ENCODE measurements at regions not wholly inside any gene's neighbourhood (a gene's known extent, or its start where the extent isn't known, plus 50 kb on each side); places are given as distances from the start of the nearest gene placed in this dataset.
"Not testable (repeated sequence)": the region's sequence is repeated elsewhere in the genome, so short reads cannot be mapped to it uniquely, and the experiment has no call there.

DNA sequence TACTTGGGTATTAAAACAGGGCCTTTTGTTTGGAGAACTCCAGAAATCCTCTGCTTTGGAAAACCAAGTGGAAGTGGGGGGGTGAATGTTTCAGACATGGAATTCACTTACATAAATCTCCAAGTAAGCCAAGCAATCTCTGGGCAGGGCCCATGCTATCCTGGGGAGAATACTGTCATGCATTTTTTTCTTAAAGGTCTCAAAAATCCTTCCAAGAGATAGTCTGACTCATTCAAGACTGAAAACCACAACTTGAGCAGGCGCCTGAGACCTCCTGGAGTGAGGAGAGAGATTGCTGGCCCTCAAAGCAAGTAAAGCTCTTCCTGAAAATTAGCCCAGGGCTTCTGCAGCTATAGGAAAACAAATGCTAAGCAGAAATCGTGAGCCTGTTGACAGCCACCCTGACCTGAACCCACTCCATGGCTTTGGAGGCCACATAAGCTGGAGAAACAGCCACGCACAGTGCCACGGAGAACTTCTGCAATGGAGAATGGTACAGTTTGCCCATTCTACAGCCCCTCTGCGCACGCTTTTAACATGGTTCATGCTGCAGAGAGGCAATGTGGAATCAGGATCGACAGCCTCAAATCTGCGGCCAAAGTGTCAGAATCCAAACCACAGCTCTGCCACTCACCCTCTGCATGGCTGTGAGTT, 203.1 kb upstream of the AUTS2 start:
- DNase-seq = no peak

DNA sequence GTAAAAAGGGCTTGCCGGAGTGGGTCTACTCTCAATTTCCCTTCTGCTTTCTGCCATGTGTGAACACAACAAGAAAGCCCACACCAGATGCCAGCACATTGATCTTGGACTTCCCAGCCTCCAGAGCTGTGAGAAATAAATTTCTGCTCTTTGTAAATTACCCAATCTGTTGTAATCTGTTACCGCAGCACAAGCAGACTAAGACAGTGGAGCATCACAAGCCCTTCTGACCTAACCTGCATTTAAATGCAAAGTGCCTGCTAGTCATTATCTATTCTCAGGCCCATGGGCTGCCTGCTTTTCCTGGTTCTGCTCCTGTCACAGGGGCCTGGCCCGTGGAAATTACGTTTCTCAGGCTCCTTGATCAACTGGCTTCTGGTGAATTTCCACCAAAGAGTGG, 199.3 kb upstream of the AUTS2 start:
- DNase-seq = no peak

- DNase-seq = no peak
Measured at GRCh38 chr7:69399401-69399800, 198.9 kb upstream of the AUTS2 start.

DNA sequence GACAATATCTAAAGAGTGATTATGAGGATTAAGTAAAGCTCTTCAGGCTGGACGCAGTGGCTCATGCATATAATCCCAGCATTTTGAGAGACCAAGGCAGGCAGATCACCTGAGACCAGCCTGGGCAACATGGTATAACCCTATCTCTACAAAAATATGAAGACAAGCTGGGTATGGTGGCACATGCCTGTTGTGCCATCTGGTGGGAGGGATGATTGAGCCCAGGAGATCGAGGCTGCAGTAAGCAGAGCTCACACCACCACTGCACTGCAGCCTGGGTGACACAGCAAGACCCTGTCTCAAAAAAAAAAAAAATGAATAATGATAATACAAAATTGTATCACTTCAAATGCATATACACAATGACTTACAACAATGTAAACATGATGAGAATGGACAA, 195.6 kb upstream of the AUTS2 start:
- DNase-seq = no peak

GRCh38 chr7:69403169-69403568, 195.1 kb upstream of the AUTS2 start:
- DNase-seq = no peak

- DNase-seq = no peak
Measured at GRCh38 chr7:69411018-69411417, 187.3 kb upstream of the AUTS2 start.

GRCh38 chr7:69411466-69411865, 186.8 kb upstream of the AUTS2 start:
- DNase-seq = no peak

DNA sequence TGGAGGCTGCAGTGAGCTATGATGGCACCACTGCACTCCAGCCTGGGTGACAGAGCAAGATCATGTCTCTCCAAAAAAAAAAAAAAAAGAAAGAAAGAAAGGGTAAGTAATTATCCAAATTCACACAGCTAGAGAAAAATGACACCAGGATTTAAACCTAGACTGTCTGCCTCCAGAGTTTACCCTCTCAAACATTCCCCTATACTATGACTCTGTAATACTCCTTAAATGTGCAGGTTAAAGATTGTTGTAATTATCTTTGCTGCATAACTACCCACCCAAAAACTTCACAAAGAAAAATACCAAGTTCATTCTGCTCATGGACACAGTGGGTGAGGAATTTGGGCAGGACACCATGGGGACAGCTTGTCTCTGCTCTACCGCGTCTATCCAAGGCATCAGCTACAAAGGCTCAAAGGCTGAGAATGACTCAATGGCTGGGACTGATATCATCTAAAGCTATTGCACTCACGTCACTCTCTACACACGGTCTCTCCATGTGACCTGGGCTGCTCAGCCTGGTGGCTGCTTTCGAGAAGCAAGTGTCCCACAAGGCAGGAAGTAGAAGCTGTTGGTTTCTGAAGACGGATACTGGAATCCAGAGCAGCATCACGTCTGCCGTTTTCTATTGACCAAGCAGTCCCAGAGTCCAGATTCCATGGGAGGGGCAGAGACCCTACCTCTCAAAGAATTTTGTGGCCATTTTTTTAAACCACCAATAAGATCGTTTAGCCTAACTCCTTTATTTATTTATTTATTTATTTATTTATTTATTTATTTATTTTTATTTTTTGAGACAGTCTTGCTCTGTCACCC, 185.7 kb upstream of the AUTS2 start:
- DNase-seq = no peak

DNA sequence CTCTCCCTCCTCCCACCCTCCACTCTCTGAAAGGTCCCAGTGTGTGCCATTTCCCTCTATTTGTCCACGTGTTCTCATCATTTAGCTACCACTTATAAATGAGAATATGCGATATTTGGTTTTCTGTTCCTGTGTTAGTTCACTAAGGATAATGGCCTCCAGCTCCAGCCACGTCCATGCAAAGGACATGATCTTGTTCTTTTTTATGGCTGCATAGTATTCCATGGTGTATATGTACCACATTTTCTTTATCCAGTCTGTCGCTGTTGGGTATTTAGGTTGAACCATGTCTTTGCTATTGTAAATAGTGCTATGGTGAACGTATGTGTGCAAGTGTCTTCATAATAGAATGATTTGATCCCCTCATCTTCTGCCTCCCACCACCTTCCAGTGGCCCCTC, 183.7 kb upstream of the AUTS2 start:
- no peak for DNase-seq

DNA sequence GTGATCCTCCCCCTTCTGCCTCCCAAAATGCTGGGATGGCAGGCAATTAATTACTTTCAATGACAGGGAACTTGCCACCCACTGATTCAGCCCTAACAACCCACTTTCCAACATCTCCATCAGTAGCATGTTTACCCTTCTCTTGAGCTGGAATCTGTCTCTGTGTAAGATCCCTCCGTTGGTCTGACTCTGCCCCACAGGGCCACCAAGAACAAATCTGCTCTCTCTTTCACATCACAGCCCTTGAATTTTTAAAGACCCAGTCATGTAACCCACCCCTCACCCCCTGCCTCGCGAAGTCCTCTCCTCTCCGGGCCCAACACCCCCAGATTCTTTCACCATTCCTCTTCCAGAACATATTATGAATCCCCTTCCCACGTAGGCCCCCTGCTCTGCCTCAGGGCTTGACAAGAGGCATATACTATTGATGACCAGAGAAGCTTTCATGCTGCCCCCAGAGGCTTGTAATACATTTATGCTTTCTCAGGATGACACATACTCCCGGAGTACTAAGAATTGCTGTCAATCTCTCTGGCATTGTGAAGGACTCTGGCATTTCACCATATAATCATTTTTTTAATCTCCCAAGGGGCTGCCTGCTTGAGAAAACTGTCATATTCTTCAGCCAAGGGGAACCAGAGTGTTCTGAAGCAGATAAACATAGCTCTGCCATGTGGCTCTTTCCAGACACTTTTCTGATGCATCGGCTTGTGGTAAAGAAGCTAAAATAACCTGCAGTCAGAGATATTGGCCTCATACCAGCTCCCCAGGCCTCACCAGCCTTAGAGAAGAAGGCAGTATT, 179.2 kb upstream of the AUTS2 start:
- DNase-seq = no peak

DNA sequence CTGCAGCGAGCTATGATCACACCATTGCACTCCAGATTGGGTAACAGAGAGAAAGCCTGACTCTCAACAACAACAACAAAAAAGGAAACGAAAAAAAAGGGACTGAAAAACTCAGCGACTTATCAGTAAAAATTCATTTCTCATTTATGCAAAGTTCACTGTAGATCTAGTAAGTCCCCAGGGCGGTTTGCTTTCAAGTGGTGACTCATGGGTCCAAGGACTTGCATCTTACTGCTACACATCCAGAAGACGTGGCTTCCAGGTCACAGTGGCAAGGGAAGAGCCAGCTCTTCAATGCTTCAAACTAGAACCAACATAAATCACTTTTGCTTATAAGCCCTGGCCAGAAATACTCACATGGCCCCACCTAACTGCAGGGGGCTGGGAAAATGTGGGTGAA, 178.3 kb upstream of the AUTS2 start:
- no peak for DNase-seq

DNA sequence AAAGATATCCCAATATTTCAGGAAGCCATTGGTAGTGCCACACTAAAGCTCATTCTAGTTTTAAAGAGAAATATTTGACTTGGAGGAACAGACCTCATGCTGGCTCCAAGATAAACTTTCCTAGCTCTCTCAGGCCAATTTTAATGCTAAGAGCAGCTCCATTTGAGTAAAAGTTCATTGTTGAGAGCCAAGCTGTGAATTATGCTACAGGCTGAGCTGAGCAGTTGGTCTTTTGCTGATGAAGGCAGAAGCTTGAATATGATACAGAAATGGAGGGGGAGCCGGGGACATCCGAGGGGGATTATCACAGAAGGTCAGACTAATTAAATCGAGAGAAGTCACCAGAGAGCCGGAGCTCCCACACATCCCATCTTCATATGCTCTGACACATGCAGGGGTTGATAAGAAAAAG, 175.7 kb upstream of the AUTS2 start:
- no peak for DNase-seq

GRCh38 chr7:69426705-69427104, 171.6 kb upstream of the AUTS2 start:
- no peak for DNase-seq

DNA sequence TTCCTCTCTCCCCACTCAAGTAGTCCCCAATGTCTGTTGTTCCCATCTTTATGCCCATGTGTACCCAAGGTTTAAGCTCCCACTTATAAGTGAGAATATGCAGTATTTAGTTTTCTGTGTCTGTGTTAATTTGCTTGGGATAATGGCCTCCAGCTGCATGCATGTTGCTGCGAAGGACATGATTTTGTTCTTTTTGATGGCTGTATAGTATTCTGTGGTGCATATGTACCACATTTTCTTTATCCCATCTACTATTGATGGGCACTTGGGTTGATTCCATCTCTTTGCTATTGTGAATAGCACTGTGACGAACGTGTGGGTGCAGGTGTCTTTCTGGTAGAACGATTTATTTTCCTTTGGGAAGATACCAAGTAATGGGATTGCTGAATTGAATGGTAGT, 170.2 kb upstream of the AUTS2 start:
- no peak for DNase-seq

DNA sequence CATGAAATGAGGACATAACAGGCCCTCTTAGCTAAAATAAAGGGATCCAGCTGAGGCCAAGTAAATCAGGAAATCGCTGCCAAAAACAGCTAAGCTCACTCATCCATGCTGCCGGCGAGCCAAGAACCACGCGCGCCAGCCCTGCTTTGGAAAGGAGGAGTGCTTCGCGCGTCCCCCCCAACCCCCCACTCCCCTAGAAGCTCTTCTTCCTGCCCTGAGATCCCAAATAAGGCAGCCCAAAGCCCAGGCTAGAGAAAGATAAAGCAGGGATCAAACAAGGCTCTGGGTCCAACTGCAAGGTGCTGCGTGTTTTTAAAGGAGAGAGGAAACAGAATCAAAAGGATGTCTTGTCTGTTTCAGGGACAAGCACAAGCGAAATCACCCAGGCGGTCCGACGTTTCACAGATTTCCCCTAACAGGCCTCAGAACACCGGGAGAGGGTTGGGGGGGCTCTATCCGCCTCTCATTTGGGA, 168.3 kb upstream of the AUTS2 start:
- no peak for DNase-seq

DNA sequence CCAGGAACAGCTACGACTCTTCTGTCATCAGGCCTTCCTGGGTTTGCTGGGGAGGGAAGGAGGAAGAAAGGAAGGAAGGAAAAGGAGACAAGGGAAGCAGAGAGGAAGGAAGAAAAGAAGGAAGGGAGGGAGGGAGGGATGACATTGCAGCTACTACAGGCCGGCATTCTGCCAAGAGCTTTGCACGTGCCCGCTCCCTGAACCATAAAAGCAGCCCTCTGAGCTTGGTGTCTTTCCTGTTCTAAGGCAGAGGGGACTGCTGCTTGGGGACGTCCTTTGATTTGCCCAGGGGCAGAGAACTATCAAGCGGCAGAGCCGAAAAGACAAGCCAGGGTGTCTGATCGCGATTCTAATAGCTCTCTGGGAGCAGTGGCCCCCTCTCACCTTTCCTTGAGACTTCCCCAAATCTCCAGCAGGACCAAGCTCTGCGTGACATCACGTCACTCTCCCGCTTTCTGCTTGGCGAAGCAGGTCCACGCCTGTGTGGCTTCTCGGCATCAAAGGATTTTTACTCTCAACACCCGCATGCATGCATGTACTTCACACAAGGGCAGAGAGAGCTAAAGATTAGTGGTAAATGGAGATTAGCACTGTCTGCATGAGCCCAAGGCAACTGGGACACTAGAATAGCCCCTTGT, 167.8 kb upstream of the AUTS2 start:
- DNase-seq = no peak

DNA sequence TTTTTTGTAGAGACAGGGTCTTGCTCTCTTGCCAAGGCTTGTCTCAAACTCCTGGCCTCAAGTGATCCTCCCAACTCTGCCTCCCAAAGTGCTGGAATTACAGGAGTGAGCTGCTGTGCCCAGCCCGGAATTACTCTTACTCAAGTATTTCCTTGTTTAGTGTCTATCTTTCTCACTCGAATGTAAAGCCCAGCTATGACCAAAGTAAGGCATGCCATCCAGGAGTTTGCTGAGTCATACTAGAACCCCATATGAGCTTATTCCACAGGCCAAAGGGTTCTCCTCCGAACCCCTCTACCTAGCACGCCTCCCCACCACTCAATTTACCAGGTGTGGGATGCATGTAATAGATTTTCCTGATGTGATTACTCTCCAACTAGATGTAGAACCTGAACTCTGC, 166.6 kb upstream of the AUTS2 start:
- DNase-seq = no peak

DNA sequence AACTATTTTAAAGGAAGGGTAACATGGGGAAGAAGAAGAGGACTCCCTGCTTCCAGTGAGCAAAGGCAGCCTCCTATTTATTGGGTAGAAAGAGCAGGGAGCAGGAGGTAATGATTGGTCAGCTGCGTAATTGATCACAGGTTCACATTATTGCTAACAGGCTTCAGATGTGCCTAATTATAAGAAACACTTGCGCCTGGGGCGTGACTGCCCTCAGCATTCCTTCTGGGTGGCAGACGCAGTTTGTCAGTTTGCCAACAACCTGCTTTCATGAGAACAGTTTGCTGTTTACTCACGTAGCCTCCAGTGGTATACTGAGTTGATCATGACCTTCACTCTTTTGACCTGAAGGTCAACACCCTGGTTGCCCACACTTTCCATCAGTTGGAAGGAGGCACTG, 166.0 kb upstream of the AUTS2 start:
- not testable (repeated sequence) for DNase-seq

DNA sequence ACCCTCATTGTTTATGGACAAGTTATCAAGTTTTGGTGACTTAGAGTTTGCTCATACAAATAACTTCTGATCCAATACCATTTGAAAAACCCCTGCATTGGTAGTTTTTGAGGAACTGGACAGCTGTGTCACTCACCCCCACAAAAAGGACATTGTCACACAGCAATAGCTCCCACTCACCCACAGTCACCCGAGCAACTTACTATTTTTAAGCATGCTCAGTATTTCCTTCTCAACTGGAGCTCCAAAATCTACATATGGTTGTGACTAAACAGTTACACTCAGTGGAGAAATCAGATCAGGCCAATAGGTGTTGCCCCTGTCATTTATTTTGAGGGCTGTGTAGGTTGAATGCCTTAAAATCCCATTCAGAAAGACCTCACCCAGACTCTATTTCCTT, 165.2 kb upstream of the AUTS2 start:
- DNase-seq = no peak

- no peak for DNase-seq
Measured at GRCh38 chr7:69434398-69434815, 163.9 kb upstream of the AUTS2 start.

DNA sequence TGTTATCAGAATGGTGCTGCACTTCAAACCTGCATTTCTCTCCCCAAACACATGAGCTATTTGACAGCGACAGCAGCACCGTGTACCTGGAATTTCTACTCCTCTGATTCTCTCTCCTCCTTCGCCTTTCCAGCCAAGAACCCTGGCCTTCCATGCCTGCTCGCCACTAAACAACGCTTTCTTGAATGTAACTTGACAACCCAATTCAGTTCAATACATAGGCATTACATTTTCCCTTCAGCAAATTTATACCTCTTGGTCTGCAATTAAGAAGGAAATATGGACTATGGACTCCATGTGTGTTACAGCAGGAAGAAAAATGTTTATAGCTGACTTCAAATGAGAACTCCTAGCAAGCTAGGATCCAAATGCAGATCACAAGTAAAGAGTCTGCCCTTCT, 162.6 kb upstream of the AUTS2 start:
- DNase-seq = no peak

DNA sequence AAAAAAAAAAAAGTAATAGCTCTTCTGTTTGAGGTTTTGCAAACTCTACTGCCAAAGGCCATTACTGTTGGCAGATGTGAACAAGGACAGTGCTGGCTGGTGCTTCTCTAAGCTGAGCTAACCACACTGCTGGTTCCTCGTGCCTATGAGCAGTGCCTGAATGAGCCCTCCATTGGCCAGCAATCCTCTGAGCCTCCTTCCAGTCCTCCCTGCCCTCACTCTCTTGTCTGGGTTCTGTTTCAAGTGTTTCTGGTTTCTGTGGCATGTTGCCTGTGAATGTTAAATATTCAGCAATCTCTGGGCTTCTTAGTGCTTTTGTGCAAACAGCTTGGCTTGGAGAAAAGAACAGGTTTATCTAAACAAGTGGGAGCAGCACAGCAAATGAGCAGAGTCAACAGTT, 161.3 kb upstream of the AUTS2 start:
- no peak for DNase-seq
